ENCODE measurements at regions not wholly inside any gene's neighbourhood (a gene's known extent, or its start where the extent isn't known, plus 50 kb on each side); places are given as distances from the start of the nearest gene placed in this dataset.

DNA sequence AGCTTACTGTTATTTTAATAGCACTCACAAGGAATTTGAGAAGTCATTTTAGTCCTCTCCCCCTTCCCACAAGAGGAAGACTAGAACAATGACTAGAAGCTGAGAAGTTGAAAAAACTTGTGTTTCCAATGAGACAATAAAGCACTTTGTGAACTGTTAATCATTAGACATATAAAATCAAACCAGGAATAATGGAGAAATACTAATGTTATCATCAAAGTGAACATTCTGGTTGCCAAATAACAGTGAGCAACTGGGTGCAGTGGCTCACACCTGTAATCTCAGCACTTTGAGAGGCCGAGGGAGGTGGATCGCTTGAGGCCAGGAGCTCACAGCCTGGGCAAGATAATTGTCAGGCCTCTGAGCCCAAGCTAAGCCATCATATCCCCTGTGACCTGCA lies 54.0 kb upstream of the RASAL2 start:
- TF ChIP-seq, protein P1, sequence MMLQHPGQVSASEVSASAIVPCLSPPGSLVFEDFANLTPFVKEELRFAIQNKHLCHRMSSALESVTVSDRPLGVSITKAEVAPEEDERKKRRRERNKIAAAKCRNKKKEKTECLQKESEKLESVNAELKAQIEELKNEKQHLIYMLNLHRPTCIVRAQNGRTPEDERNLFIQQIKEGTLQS (IDR thresholded peaks at IDR 0.05), result no peak
- TF ChIP-seq EZH2phosphoT487 (IDR thresholded peaks at IDR 0.05; ENCODE audit: borderline replicate concordance), result no peak
